GM18907 (cell line): ENCODE measurements at regions not wholly inside any gene's neighbourhood (a gene's known extent, or its start where the extent isn't known, plus 50 kb on each side); places are given as distances from the start of the nearest gene placed in this dataset.

Experiments
- ATAC-seq: cut with Tn5 transposase; IDR thresholded peaks from one replicate; pipeline ENCODE4 v1.9.1; 2021; ENCODE audit warnings: mild to moderate bottlenecking, moderate library complexity; ENCODE audit not compliant: unreplicated experiment

GRCh38 chr20:63072991-63073737 lies 66.4 kb upstream of the BHLHE23 start:
- no peak for ATAC-seq

GRCh38 chr20:63072231-63072791 lies 65.5 kb upstream of the BHLHE23 start:
- no peak for ATAC-seq

GRCh38 chr20:63071541-63072181 lies 64.9 kb upstream of the BHLHE23 start:
- no peak for ATAC-seq

GRCh38 chr20:63070771-63071540 lies 64.2 kb upstream of the BHLHE23 start:
- ATAC-seq = no peak

GRCh38 chr20:63070301-63070625 lies 63.5 kb upstream of the BHLHE23 start:
- no peak for ATAC-seq

DNA sequence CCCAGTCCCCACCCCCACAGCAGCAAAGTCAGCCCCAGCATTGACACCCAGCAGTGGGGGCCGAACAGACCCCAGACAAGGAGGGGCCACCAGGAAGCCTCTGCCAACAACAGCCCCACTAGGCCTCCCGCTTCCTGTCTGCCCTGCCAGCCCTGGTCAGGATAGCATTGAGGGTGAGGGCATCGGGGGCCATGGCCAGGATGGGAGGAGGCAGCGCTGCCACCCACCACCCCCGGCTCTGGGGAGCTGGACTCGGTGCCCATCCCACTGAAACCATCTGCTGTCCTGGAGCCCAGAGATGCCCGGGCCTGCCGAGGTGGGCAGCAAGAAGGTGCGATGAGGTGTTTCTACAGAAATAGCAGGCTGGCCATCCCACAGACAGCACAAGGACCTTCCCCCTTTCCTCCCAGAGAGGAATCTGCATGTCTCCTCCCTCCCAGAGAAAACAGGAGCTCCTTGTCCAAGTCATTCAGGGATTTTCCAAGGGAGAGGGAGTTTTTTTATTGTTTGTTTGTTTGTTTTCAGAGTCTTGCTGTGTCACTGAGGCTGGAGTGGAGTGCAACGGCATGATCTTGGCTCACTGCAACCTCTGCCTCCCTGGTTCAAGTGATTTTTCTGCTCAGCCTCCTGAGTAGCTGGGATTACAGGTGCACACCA lies 62.1 kb upstream of the BHLHE23 start:
- ATAC-seq = no peak

DNA sequence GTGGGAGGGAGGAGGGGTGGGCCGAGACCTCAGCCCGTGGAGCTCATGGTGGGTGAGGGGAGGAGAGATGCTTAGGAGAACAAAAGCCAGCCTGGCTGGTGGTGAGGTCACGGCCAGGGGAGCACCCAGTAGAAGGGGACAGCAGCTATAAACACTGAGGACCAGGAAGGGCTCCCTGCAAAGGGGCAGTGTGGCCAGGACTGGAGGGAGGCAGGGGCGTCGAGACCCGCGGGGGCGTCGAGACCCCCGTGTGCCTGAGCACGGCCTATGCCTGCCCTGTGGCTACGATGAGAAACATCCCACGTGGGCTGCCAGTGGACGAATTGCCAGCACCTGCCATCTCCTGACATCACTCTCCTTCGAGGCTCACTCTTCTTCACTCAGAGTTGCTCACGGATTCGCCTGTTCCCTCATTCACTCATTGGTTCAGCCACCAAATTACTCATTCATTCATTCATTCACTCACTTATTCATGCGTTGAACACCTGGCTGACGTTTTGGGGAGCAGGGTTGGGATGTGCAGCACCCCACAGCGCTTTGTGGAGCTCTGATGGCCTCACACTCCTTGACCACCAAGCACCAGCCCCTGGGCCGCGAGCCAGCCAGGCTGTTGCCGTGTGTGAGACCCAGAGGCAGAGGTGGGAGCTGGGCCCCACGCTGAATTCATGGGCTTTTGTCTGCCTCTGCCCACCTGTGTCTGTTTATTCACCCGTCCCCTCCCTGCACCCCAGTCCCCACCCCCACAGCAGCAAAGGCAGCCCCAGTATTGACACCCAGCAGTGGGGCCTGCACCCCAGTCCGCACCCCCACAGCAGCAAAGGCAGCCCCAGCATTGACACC lies 61.2 kb upstream of the BHLHE23 start:
- ATAC-seq = no peak

DNA sequence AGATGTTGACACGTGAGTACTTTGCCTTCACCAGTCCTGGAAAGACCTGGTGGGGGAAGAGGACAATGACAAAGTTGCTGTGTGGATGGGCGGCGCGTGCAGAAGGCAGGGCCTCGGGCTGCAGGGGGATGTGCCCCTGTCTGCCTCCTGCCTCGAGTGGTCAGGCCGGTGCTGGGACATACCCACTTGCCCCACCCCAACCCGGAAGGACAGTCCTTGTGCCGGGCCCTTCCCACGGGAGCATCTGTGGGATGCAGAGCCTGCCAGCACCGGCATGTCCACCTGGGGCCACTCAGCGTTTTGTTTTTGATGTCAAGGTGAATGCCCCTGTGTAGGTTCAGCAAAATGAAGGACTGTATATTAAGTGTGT lies 60.5 kb upstream of the BHLHE23 start:
- no peak for ATAC-seq

DNA sequence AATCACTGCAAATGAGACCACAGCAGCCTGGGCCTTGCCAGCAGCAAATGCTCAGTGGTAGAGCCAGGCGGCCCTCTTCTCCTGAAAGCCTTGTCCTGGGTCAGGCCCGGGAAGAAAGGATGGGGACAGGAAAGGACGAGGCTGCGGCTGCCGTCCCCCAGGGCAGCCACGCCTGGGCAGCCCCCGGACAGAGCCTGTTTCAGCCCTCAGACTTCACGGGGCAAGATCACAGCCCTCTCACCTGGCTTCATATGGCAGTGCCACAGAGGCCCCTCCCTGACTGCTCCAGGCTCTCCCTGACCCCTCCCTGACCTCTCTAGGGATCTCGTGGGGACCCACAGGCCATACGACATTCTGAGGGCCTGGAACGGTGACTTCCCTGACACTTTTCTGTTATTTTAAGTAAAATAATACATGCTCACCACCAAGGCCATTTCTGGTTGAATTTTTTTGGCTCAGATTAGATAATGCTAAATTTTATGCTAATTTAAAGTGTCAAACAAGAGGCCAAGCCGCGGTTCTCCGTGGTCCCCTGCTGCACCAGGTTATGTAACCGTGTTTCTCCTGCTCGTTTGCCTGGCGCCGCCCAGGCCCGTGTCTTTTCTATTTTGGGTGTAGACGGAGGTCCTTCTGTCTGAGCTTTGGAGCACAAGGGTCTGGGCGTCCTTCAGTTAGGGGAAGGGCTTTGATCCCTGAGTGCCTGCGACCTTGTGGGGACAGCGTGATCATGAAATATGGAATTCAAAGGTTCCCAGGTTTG lies 59.9 kb upstream of the BHLHE23 start:
- no peak for ATAC-seq

GRCh38 chr20:63065911-63066310 lies 59.1 kb upstream of the BHLHE23 start:
- ATAC-seq = no peak

- ATAC-seq = no peak
Observed at GRCh38 chr20:63064745-63065711, 58.3 kb upstream of the BHLHE23 start.

DNA sequence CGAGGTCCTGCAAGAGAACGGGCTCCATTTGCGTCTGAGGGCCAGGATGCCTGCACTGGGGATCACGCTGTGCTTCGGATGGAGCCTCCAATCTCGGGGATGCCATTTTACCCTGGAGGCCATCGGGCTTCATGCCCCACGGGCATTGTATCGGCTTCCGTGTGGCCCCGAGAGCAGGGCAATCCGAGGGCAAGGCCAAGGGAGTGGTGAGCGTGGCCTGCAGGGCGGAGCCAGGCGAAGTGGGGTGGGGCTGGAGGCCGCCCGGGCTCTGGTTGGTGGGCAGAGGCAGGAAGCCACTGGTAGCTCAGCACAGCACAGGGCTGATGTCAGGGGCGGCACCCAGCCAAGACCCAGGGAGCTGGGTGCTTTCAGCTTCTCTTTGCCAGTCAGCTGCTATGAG lies 57.5 kb upstream of the BHLHE23 start:
- ATAC-seq = no peak

DNA sequence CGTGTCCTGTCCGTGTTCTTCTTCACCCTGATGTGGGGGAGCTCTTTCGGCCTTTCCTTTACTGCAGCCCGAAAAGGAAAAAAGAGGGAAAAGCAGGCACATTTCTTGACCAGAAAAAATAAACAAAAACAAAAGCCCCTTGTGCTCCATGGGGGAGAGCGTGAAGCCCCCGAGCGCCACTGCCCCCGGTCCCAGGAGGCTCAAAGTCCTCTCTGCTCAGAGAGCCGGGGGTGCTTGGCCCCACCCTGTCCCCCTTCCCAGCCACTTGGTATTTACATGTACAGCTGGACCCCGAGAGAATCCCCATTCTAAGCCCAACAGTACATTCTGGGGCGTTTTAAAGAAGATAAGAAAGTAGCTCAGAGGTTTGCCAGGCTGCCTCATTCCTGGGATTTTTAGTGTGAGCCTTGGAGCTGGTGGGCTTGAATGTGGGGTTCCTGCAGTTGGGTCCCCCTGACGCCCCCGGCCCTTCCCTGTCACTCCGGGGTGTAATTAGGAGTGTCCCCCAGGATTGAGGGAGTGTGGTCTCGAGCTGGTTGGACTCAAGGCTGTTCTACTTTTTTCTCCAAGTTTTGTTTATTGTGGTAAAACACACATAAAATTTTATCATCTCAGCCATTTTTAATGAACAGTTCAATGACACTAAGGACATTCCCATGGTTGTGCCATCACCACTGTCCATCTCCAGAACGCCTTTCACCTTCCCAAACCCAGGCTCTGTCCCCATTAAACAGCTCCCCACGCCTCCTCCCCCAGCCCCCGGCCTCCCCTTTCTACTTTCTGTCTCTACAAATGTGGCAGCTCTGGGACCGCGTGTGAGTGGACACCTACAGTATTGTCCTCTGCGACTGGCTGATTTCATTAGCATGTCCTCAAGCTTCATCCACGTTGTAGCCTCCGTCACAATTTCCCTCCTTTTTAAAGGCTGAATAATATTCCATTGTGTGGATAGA lies 55.7 kb upstream of the BHLHE23 start:
- ATAC-seq = no peak

- no peak for ATAC-seq
Observed at GRCh38 chr20:63061771-63062100, 55.0 kb upstream of the BHLHE23 start.

GRCh38 chr20:63061051-63061770 lies 54.4 kb upstream of the BHLHE23 start:
- no peak for ATAC-seq

GRCh38 chr20:63060057-63060991 lies 53.6 kb upstream of the BHLHE23 start:
- ATAC-seq = no peak
